ENCODE measurements at regions not wholly inside any gene's neighbourhood (a gene's known extent, or its start where the extent isn't known, plus 50 kb on each side); places are given as distances from the start of the nearest gene placed in this dataset.

DNA sequence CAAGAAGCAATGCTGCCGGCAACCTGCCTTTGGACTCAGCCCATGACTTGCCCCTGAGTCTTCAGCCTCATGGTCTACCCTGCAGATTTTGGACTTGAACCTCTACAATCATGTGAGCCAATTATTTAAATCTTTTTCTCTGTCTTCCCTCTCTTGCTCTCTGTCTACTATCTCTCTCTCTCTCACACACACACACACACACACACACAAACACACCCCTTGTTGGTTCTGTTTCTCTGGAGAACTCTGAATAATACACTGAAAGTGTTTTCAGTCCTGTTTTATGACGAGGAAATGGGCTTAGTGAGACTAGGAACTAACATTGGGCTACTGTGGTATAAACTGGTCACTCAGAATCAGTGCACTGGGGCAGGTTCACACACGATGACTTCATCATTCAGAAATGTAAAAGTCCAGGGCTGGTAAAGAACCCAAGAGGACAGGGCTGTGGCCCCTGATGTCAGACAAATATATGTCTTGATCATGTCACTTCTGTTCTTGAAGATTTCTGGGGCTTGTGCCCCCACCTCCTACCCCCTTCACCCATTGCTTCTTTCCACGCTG lies 266.1 kb upstream of the SIX2 start:
- ATAC-seq (peak in 1 of 2 experiments; percentile 70; a peak in 3 of 6 replicates), DNase-seq (ENCODE audit: low read depth in 1 of 2, low spot score in 1 of 2) (peak in 1 of 2 experiments; percentile 46), FAIRE-seq (no peak)
- peak overlapping the region in 1 of 2 experiments; percentile 37; a peak in 4 of 6 replicates for H3K27ac ChIP-seq
- TF ChIP-seq HDAC2 (IDR thresholded peaks at IDR 0.05): no peak
- TF ChIP-seq EHMT2 (IDR thresholded peaks at IDR 0.05; ENCODE audit: low read depth): 0 out of 2 replicates have a peak, but pooled peaks have one; percentile 4
- peak overlapping the region; percentile 44 for H3K4me2 ChIP-seq
- H3K4me1 ChIP-seq: peaks cover 53% of the 10 kb centered on the region
- ChIA-PET CTCF (no interaction called here), POLR2A (no interaction called here)
- H3K4me3 ChIP-seq: no peak overlapping the region
- WGBS (ENCODE audit: missing lambda C conversion rate): 60% methylated on average over 4 of the region's 4 CpGs
- H3K9me3 ChIP-seq: no peaks in the 10 kb centered on the region

DNA sequence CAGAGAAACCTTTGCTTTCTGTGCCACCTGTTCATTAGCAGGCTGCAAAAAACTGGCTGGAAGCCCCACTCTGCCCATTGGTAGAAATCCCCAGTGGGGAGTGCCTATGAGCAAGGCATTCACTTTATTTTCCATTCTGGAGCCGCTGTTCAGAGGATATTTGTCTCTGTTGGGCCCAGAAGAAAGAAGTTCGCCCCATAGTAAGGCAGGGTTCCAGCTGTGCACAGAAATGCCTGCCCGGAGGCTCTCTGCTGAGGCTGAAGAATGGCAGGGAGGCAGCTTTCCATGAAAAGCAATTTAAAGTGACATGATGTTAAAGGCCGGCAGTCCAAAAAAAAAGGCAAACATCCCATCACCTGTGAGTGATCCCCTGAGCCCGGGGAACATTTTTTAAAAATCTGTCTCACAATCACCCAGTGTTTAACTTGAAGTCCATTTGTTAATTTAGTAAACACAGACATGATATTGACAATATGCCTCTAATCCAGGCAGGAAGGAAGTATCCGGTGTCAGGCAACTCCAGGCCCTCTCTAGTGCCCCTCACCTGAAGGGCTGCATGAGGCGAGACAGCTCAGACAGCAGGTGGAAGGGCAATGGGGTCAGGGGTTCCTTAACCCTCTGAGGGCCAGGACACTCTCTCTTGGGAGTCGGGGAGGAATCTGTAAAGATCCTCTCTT lies 265.1 kb upstream of the SIX2 start:
- POLR2A ChIA-PET: no interaction called here
- Histone ChIP-seq H3K9me3 (no peaks in the 10 kb centered on the region), H3K27ac (no peak overlapping the region; a peak in 1 of 6 replicates), H3K4me2 (no peak overlapping the region), H3K4me1 (peaks cover 53% of the 10 kb centered on the region), H3K4me3 (no peak overlapping the region)
- DNase-seq (ENCODE audit: low read depth in 1 of 2, low spot score in 1 of 2): no peak
- FAIRE-seq: no peak
- 72% methylated on average over 8 of the region's 8 CpGs for WGBS (ENCODE audit: missing lambda C conversion rate)
- peak; percentile 21 to 23; a peak in 3 of 6 replicates for ATAC-seq
- CTCF ChIA-PET: interaction anchor here (1.0 kb wide), 1 partner anchor 246 kb away, joined by 3 read pairs; no protein-coding TSS in a partner anchor
- no peak for TF ChIP-seq RAD21 (conservative IDR thresholded peaks at IDR 0.05 in 1 of 2, IDR thresholded peaks at IDR 0.05 in 1 of 2)
- TF ChIP-seq FOXS1 (CRISPR knock-in tag; IDR thresholded peaks at IDR 0.05): no peak
- no peak for TF ChIP-seq KDM1A (IDR thresholded peaks at IDR 0.05; ENCODE audit: low read depth)
- TF ChIP-seq RCOR1 (IDR thresholded peaks at IDR 0.05; ENCODE audit: low read depth, low read length): no peak
- no peak for TF ChIP-seq MAFK (IDR thresholded peaks at IDR 0.05; ENCODE audit: partially characterized antibody)
- TF ChIP-seq JUNB (IDR thresholded peaks at IDR 0.05): no peak
- no peak for TF ChIP-seq HDAC2 (IDR thresholded peaks at IDR 0.05)
- TF ChIP-seq, protein P1, sequence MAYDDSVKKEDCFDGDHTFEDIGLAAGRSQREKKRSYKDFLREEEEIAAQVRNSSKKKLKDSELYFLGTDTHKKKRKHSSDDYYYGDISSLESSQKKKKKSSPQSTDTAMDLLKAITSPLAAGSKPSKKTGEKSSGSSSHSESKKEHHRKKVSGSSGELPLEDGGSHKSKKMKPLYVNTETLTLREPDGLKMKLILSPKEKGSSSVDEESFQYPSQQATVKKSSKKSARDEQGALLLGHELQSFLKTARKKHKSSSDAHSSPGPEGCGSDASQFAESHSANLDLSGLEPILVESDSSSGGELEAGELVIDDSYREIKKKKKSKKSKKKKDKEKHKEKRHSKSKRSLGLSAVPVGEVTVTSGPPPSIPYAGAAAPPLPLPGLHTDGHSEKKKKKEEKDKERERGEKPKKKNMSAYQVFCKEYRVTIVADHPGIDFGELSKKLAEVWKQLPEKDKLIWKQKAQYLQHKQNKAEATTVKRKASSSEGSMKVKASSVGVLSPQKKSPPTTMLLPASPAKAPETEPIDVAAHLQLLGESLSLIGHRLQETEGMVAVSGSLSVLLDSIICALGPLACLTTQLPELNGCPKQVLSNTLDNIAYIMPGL (CRISPR knock-in tag; IDR thresholded peaks at IDR 0.05; ENCODE audit: borderline replicate concordance): no peak
- no peak for TF ChIP-seq ESRRA (IDR thresholded peaks at IDR 0.05; ENCODE audit: borderline replicate concordance, low read length)
- TF ChIP-seq SMC3 (IDR thresholded peaks at IDR 0.05): no peak
- no peak for TF ChIP-seq ZFP36 (IDR thresholded peaks at IDR 0.05; ENCODE audit: borderline replicate concordance, partially characterized antibody)
- no peak for TF ChIP-seq FOSB (CRISPR knock-in tag; IDR thresholded peaks at IDR 0.05)

DNA sequence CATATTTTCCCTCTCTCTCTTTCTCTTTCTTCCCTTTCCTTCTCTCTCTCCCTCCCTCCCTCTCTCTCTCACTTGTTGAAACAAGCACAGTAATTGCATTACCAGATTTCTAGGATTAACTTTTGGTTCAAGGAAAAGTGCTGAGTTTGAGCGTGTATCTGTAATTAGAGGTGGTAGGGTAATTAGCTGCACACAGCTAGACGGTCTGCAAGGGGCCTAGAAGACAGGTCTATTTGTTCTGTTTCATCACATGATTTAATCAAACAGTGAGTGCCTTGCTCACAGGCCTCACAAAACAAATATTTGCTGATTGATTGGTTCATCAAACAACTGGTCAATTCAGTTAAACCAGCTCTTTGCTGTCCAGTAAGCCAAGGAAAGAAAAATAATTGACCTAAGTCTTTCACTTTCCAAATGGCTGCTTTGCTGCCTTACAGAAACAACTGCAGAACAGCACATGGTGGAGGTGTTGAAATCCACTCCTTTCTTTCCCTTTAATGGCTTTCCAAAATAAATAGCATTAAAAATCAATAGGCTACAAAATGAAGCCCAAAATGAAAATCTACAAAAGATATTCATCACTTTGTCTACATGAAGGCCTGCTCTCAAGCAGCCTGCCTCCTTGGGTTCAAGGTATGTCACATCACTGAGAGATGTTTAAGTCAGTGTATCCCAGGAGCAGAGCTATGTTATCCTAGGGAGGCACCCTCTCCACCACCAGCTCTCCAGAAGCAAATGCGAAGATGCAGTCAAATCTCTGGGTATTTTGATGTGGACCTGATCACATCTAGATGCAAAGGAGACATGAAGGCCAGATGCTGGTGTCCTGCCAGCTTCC lies 264.4 kb upstream of the SIX2 start:
- no peaks in the 10 kb centered on the region for H3K9me3 ChIP-seq
- 56% methylated on average over 3 of the region's 3 CpGs for WGBS (ENCODE audit: missing lambda C conversion rate)
- no peak for TF ChIP-seq KDM1A (IDR thresholded peaks at IDR 0.05; ENCODE audit: low read depth)
- TF ChIP-seq, protein P2, sequence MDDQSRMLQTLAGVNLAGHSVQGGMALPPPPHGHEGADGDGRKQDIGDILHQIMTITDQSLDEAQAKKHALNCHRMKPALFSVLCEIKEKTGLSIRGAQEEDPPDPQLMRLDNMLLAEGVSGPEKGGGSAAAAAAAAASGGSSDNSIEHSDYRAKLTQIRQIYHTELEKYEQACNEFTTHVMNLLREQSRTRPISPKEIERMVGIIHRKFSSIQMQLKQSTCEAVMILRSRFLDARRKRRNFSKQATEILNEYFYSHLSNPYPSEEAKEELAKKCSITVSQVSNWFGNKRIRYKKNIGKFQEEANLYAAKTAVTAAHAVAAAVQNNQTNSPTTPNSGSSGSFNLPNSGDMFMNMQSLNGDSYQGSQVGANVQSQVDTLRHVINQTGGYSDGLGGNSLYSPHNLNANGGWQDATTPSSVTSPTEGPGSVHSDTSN (IDR thresholded peaks at IDR 0.05): no peak
- no peak for TF ChIP-seq CBX8 (IDR thresholded peaks at IDR 0.05)
- TF ChIP-seq JUNB (IDR thresholded peaks at IDR 0.05): no peak
- TF ChIP-seq EHF (CRISPR knock-in tag; IDR thresholded peaks at IDR 0.05): no peak
- TF ChIP-seq ZFP36 (IDR thresholded peaks at IDR 0.05; ENCODE audit: borderline replicate concordance, partially characterized antibody): no peak
- no peak for TF ChIP-seq NPAS2 (CRISPR knock-in tag; IDR thresholded peaks at IDR 0.05; ENCODE audit: borderline replicate concordance)
- no peak for TF ChIP-seq CHD4 (IDR thresholded peaks at IDR 0.05; ENCODE audit: borderline replicate concordance)
- TF ChIP-seq, protein P3, sequence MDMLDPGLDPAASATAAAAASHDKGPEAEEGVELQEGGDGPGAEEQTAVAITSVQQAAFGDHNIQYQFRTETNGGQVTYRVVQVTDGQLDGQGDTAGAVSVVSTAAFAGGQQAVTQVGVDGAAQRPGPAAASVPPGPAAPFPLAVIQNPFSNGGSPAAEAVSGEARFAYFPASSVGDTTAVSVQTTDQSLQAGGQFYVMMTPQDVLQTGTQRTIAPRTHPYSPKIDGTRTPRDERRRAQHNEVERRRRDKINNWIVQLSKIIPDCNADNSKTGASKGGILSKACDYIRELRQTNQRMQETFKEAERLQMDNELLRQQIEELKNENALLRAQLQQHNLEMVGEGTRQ (IDR thresholded peaks at IDR 0.05): no peak
- TF ChIP-seq, protein P4, sequence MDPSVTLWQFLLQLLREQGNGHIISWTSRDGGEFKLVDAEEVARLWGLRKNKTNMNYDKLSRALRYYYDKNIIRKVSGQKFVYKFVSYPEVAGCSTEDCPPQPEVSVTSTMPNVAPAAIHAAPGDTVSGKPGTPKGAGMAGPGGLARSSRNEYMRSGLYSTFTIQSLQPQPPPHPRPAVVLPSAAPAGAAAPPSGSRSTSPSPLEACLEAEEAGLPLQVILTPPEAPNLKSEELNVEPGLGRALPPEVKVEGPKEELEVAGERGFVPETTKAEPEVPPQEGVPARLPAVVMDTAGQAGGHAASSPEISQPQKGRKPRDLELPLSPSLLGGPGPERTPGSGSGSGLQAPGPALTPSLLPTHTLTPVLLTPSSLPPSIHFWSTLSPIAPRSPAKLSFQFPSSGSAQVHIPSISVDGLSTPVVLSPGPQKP (IDR thresholded peaks at IDR 0.05; ENCODE audit: low read depth, low read length): no peak
- no peak for TF ChIP-seq FOSB (CRISPR knock-in tag; IDR thresholded peaks at IDR 0.05)
- no peak for TF ChIP-seq POLR2A (IDR thresholded peaks at IDR 0.05; ENCODE audit: low read length)
- ATAC-seq: peak in 1 of 2 experiments; percentile 24; a peak in 1 of 6 replicates
- H3K27ac ChIP-seq: no peak overlapping the region; a peak in 1 of 6 replicates
- no peak for DNase-seq (ENCODE audit: low read depth in 1 of 2, low spot score in 1 of 2)
- CTCF ChIA-PET: interaction anchor here (0.5 to 1.0 kb wide), 2 partner anchors 14 to 245 kb away, joined by 3 read pairs; no protein-coding TSS in a partner anchor
- FAIRE-seq: no peak
- H3K4me2 ChIP-seq: peak overlapping the region; percentile 37
- H3K4me3 ChIP-seq: no peak overlapping the region
- H3K4me1 ChIP-seq: peaks cover 53% of the 10 kb centered on the region
- POLR2A ChIA-PET: no interaction called here

All from A549 (cell line).